ENCODE measurements at regions not wholly inside any gene's neighbourhood (a gene's known extent, or its start where the extent isn't known, plus 50 kb on each side); places are given as distances from the start of the nearest gene placed in this dataset.
"Not testable (repeated sequence)": the region's sequence is repeated elsewhere in the genome, so short reads cannot be mapped to it uniquely, and the experiment has no call there.

DNA sequence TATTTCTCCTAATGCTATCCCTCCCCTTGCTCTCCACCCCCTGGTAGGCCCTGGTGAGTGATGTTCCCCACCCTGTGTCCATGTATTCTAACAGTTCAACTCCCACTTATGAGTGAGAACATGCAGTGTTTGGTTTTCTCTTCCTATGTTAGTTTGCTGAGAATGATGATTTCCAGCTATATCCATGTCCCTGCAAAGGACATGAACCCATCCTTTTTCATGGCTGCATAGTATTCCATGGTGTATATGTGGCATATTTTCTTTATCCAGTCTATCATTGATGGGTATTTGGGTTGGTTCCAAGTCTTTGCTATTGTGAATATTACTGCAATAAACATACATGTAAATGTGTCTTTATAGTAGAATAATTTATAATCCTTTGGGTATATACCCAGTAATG is 540.3 kb downstream of the TMTC2 start:
- TF ChIP-seq, protein P1, sequence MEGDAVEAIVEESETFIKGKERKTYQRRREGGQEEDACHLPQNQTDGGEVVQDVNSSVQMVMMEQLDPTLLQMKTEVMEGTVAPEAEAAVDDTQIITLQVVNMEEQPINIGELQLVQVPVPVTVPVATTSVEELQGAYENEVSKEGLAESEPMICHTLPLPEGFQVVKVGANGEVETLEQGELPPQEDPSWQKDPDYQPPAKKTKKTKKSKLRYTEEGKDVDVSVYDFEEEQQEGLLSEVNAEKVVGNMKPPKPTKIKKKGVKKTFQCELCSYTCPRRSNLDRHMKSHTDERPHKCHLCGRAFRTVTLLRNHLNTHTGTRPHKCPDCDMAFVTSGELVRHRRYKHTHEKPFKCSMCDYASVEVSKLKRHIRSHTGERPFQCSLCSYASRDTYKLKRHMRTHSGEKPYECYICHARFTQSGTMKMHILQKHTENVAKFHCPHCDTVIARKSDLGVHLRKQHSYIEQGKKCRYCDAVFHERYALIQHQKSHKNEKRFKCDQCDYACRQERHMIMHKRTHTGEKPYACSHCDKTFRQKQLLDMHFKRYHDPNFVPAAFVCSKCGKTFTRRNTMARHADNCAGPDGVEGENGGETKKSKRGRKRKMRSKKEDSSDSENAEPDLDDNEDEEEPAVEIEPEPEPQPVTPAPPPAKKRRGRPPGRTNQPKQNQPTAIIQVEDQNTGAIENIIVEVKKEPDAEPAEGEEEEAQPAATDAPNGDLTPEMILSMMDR (IDR thresholded peaks at IDR 0.05) = not testable (repeated sequence)
- not testable (repeated sequence) for TF ChIP-seq POLR2A (IDR thresholded peaks at IDR 0.05)
